ENCODE measurements at regions not wholly inside any gene's neighbourhood (a gene's known extent, or its start where the extent isn't known, plus 50 kb on each side); places are given as distances from the start of the nearest gene placed in this dataset.

GRCh38 chr10:83167081-83167480, 972.2 kb upstream of the GHITM start:
- CTCF ChIA-PET: no interaction called here
- Histone ChIP-seq H3K9me3 (ENCODE audit: control insufficient read depth, insufficient read depth, low read length) (no peaks in the 10 kb centered on the region), H3K4me3 (ENCODE audit: low read depth, low read length) (no peak overlapping the region), H3K27me3 (ENCODE audit: control insufficient read depth, insufficient read depth, low read length) (no peaks in the 10 kb centered on the region), H3K27ac (ENCODE audit: low read depth, low read length) (no peak overlapping the region)
- DNase-seq (ENCODE audit: low read depth, low spot score): no peak
- TF ChIP-seq CTCF (IDR thresholded peaks at IDR 0.05; ENCODE audit: low read depth, low read length): no peak
- POLR2A ChIA-PET: no interaction called here

GRCh38 chr10:83176901-83177300, 962.4 kb upstream of the GHITM start:
- CTCF ChIA-PET: no interaction called here
- H3K27me3 ChIP-seq (ENCODE audit: control insufficient read depth, insufficient read depth, low read length): no peaks in the 10 kb centered on the region
- no peak overlapping the region for H3K27ac ChIP-seq (ENCODE audit: low read depth, low read length)
- TF ChIP-seq CTCF (IDR thresholded peaks at IDR 0.05; ENCODE audit: low read depth, low read length): no peak
- no peak overlapping the region for H3K4me3 ChIP-seq (ENCODE audit: low read depth, low read length)
- H3K9me3 ChIP-seq (ENCODE audit: control insufficient read depth, insufficient read depth, low read length): peaks cover 7% of the 10 kb centered on the region; the same call in 1 of the 2 replicates
- DNase-seq (ENCODE audit: low read depth, low spot score): no peak
- POLR2A ChIA-PET: no interaction called here

- CTCF ChIA-PET: no interaction called here
- no peak overlapping the region for H3K4me3 ChIP-seq (ENCODE audit: low read depth, low read length)
- no peak for TF ChIP-seq CTCF (IDR thresholded peaks at IDR 0.05; ENCODE audit: low read depth, low read length)
- no peak overlapping the region for H3K27ac ChIP-seq (ENCODE audit: low read depth, low read length)
- POLR2A ChIA-PET: no interaction called here
- no peak for DNase-seq (ENCODE audit: low read depth, low spot score)
- no peaks in the 10 kb centered on the region for H3K27me3 ChIP-seq (ENCODE audit: control insufficient read depth, insufficient read depth, low read length)
- peaks cover 7% of the 10 kb centered on the region; the same call in 1 of the 2 replicates for H3K9me3 ChIP-seq (ENCODE audit: control insufficient read depth, insufficient read depth, low read length)
These were observed 960.8 kb upstream of the GHITM start for GRCh38 chr10:83178526-83178925.

GRCh38 chr10:83179371-83179770, 959.9 kb upstream of the GHITM start:
- Histone ChIP-seq H3K27ac (ENCODE audit: low read depth, low read length) (no peak overlapping the region), H3K4me3 (ENCODE audit: low read depth, low read length) (no peak overlapping the region), H3K9me3 (ENCODE audit: control insufficient read depth, insufficient read depth, low read length) (peaks cover 7% of the 10 kb centered on the region; the same call in 1 of the 2 replicates), H3K27me3 (ENCODE audit: control insufficient read depth, insufficient read depth, low read length) (no peaks in the 10 kb centered on the region)
- ChIA-PET POLR2A (no interaction called here), CTCF (no interaction called here)
- TF ChIP-seq CTCF (IDR thresholded peaks at IDR 0.05; ENCODE audit: low read depth, low read length): no peak
- no peak for DNase-seq (ENCODE audit: low read depth, low spot score)

- no peak for DNase-seq (ENCODE audit: low read depth, low spot score)
- ChIA-PET POLR2A (no interaction called here), CTCF (no interaction called here)
- no peak for TF ChIP-seq CTCF (IDR thresholded peaks at IDR 0.05; ENCODE audit: low read depth, low read length)
- H3K27ac ChIP-seq (ENCODE audit: low read depth, low read length): no peak overlapping the region
- H3K27me3 ChIP-seq (ENCODE audit: control insufficient read depth, insufficient read depth, low read length): no peaks in the 10 kb centered on the region
- H3K4me3 ChIP-seq (ENCODE audit: low read depth, low read length): no peak overlapping the region
- peaks cover 4% of the 10 kb centered on the region; the same call in 1 of the 2 replicates for H3K9me3 ChIP-seq (ENCODE audit: control insufficient read depth, insufficient read depth, low read length)
These were observed 957.2 kb upstream of the GHITM start for GRCh38 chr10:83182076-83182475.
